ENCODE measurements at regions not wholly inside any gene's neighbourhood (a gene's known extent, or its start where the extent isn't known, plus 50 kb on each side); places are given as distances from the start of the nearest gene placed in this dataset.

- TF ChIP-seq EP300 (IDR thresholded peaks at IDR 0.05; ENCODE audit: borderline replicate concordance) (no peak), RAD21 (IDR thresholded peaks at IDR 0.05; ENCODE audit: low read depth) (no peak), YY1 (IDR thresholded peaks at IDR 0.05; ENCODE audit: low read depth) (no peak), TCF12 (IDR thresholded peaks at IDR 0.05; ENCODE audit: low read depth) (no peak), TAF1 (IDR thresholded peaks at IDR 0.05; ENCODE audit: low read depth) (no peak), NFIC (IDR thresholded peaks at IDR 0.05) (no peak), EGR1 (IDR thresholded peaks at IDR 0.05) (no peak), CEBPB (IDR thresholded peaks at IDR 0.05) (no peak), FOXM1 (IDR thresholded peaks at IDR 0.05; ENCODE audit: borderline replicate concordance, low read depth) (no peak), TEAD4 (IDR thresholded peaks at IDR 0.05) (no peak), REST (IDR thresholded peaks at IDR 0.05; ENCODE audit: low read depth) (no peak)
- TF ChIP-seq, protein P1, sequence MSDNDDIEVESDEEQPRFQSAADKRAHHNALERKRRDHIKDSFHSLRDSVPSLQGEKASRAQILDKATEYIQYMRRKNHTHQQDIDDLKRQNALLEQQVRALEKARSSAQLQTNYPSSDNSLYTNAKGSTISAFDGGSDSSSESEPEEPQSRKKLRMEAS (IDR thresholded peaks at IDR 0.05): no peak
Observed at GRCh38 chr12:11497995-11498394, 102.6 kb upstream of the PRB2 start.

Measured in Ishikawa (cell line).